22Rv1 (cell line): ENCODE measurements at regions not wholly inside any gene's neighbourhood (a gene's known extent, or its start where the extent isn't known, plus 50 kb on each side); places are given as distances from the start of the nearest gene placed in this dataset.
"Not testable (repeated sequence)": the region's sequence is repeated elsewhere in the genome, so short reads cannot be mapped to it uniquely, and the experiment has no call there.

ENCODE experiments used
- H3K27ac ChIP-seq: fragments of 450-650 bp; 2 replicates; pipeline ENCODE4 v1.5.1; 2017
- ZFX ChIP-seq: fragments of 450-650 bp; IDR thresholded peaks from 2 replicates; pipeline ENCODE4 v1.6.1; 2017; ENCODE audit warnings: antibody characterized with exemption, borderline replicate concordance
- TF ChIP-seq, protein P1 (sequence below): fragments of 450-650 bp; IDR thresholded peaks from 2 replicates; pipeline ENCODE4 v1.5.1; 2017; ENCODE audit warnings: mild to moderate bottlenecking

- TF ChIP-seq ZFX: no peak
- H3K27ac ChIP-seq: no peak overlapping the region
Observed at GRCh38 chr22:46031066-46031465, 54.1 kb upstream of the WNT7B start.

DNA sequence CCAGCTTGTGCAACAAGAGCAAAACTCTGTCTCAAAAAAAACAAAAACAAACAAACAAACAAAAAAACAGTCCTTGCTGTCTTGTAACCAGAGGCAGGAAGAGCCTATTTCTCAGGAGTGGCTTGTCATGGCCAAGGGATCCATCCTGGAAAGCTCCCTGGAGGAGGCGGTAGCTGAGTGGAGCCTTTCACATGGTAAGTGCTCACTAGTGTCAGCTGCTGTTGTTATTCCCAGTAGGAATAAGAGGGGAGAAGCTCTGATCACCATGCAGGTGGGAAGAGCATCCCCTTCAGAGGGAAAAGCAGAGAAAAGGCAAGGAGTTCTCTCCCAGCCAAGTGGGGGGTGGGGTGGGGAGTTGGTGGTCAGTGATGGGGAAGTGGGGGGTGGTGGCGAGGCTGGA is 54.6 kb upstream of the WNT7B start:
- H3K27ac ChIP-seq: no peak overlapping the region
- TF ChIP-seq ZFX: no peak
- TF ChIP-seq, protein P1, sequence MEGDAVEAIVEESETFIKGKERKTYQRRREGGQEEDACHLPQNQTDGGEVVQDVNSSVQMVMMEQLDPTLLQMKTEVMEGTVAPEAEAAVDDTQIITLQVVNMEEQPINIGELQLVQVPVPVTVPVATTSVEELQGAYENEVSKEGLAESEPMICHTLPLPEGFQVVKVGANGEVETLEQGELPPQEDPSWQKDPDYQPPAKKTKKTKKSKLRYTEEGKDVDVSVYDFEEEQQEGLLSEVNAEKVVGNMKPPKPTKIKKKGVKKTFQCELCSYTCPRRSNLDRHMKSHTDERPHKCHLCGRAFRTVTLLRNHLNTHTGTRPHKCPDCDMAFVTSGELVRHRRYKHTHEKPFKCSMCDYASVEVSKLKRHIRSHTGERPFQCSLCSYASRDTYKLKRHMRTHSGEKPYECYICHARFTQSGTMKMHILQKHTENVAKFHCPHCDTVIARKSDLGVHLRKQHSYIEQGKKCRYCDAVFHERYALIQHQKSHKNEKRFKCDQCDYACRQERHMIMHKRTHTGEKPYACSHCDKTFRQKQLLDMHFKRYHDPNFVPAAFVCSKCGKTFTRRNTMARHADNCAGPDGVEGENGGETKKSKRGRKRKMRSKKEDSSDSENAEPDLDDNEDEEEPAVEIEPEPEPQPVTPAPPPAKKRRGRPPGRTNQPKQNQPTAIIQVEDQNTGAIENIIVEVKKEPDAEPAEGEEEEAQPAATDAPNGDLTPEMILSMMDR: no peak

GRCh38 chr22:46031965-46032851 is 55.2 kb upstream of the WNT7B start:
- 0 out of 2 replicates have a peak overlapping the region, but pooled peaks have one; percentile 32 for H3K27ac ChIP-seq
- no peak for TF ChIP-seq ZFX
- TF ChIP-seq, protein P1: no peak

- no peak for TF ChIP-seq ZFX
- TF ChIP-seq, protein P1: no peak
- H3K27ac ChIP-seq: peak overlapping the region; percentile 32; the same call in 1 of the 2 replicates
Observed at GRCh38 chr22:46033256-46034200, 56.6 kb upstream of the WNT7B start.

DNA sequence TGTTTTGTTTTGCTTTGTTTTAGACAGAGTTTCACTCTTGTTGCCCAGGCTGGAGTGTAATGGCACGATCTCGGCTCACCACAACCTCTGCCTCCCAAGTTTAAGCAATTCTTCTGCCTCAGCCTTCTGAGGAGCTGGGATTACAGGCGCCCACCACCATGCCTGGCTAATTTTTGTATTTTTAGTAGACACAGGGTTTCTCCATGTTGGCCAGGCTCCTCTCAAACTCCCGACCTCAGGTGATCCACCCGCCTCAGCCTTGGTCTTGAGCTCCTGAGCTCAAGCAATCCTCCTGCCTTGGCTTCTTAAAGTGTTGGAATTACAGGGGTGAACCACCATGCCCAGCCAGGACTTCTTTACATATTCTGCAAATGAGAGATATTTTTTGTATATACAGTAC is 57.5 kb upstream of the WNT7B start:
- not testable (repeated sequence) for H3K27ac ChIP-seq

GRCh38 chr22:46035380-46035741 is 58.4 kb upstream of the WNT7B start:
- peak overlapping the region; percentile 100 for H3K27ac ChIP-seq
- TF ChIP-seq, protein P1: no peak
- TF ChIP-seq ZFX: no peak

DNA sequence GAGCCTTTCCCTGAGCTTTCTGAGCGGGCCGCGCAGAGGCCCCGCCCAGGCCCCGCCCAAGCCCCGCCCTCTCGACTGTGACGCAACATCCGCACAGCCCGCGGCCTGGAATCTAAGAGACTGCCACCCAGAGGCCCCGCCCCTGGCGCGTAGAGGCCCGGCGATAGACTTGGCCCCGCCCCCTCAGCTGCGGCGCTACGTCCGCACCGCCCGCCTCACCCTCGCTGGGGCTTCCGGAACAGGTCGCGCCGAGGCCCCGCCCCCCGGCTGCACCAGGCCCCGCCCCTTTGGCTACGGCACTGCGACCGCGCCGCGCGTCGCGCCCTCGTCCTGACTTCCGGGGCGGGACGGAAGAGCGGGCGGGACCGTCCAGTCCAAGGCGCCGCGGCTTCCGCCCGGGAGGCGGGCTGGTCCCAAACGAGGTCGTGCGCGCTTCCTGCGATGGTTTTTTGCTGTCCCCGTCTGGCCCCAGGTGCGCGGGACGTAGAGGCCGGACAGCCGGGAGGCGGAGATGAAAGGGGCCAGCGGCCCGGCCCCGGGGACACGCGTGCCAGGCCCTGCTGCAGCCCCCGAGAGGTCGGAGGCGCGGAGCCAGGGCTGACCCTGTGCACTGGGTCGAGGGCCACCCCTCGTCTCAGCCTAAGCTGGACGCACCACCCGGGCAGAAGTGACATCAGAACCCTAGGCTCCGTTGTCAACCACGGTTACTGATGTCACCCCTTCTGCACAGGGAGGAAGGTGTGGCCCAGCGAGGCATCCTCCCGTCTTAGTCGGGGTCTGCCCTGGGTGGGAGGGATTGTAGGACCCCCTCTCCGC is 59.0 kb upstream of the WNT7B start:
- TF ChIP-seq, protein P1: no peak
- no peak for TF ChIP-seq ZFX
- H3K27ac ChIP-seq: peak overlapping the region; percentile 100
